ENCODE measurements at regions not wholly inside any gene's neighbourhood (a gene's known extent, or its start where the extent isn't known, plus 50 kb on each side); places are given as distances from the start of the nearest gene placed in this dataset.

- Histone ChIP-seq H4K5ac (ENCODE audit: low read depth, low read length) (no peak overlapping the region), H2BK15ac (ENCODE audit: low read depth, low read length) (no peak overlapping the region), H2AK9ac (replicated peaks; ENCODE audit: low read depth, low read length, poor library complexity) (peak overlapping the region; percentile 19), H2AK5ac (ENCODE audit: low read depth, low read length) (no peak overlapping the region), H3K4me3 (ENCODE audit: insufficient read depth, low read depth, low read length) (no peak overlapping the region), H4K20me1 (ENCODE audit: insufficient read depth, low read length) (no peaks in the 10 kb centered on the region), H3K9ac (ENCODE audit: low read depth, low read length) (no peak overlapping the region), H3K9me3 (ENCODE audit: control insufficient read depth, insufficient read depth, low read length) (no peaks in the 10 kb centered on the region), H4K8ac (ENCODE audit: low read depth in 2 of 2, low read length in 2 of 2) (no peak overlapping the region), H2BK120ac (ENCODE audit: low read depth, low read length) (no peak overlapping the region), H3K23ac (ENCODE audit: low read depth, low read length) (no peak overlapping the region), H3K79me1 (ENCODE audit: low read depth in 1 of 2, low read length in 2 of 2) (no peaks in the 10 kb centered on the region), H3K14ac (replicated peaks; ENCODE audit: low read depth, low read length) (no peak overlapping the region), H3K4ac (ENCODE audit: low read depth, low read length) (no peak overlapping the region), H2BK20ac (ENCODE audit: low read depth, low read length) (no peak overlapping the region), H3K9me1 (ENCODE audit: insufficient read depth, low read length) (no peaks in the 10 kb centered on the region), H3K18ac (ENCODE audit: low read depth, low read length) (no peak overlapping the region), H4K91ac (ENCODE audit: insufficient read depth, low read depth, low read length) (no peak overlapping the region), H3K36me3 (ENCODE audit: control insufficient read depth, insufficient read depth, low read length) (no peaks in the 10 kb centered on the region), H2BK5ac (ENCODE audit: low read depth, low read length, poor library complexity, severe bottlenecking) (no peak overlapping the region), H3K27me3 (ENCODE audit: control insufficient read depth, insufficient read depth, low read length) (peaks cover 13% of the 10 kb centered on the region; the same call in 1 of the 2 replicates), H3K27ac (ENCODE audit: insufficient read depth, low read length) (no peak overlapping the region), H2AFZ (replicated peaks; ENCODE audit: low read length, poor library complexity) (peak overlapping the region; percentile 37), H3K4me2 (ENCODE audit: low read depth, low read length) (no peak overlapping the region), H3K56ac (ENCODE audit: extremely low read depth, insufficient read depth, low read length) (no peak overlapping the region), H3K4me1 (ENCODE audit: control insufficient read depth, insufficient read depth, low read length) (no peaks in the 10 kb centered on the region)
- POLR2A ChIA-PET (ENCODE audit: unreplicated experiment): no interaction called here
- ATAC-seq (ENCODE audit: low read depth) (no peak), DNase-seq (no peak)
- in situ Hi-C loops (cut with MboI; ENCODE audit: low sequenced_read_pairs) (no loop called here), intact Hi-C loops (cut with micrococcal nuclease) (no loop called here), dilution Hi-C loops (cut with HindIII; ENCODE audit: low sequenced_read_pairs, unreplicated experiment) (no loop called here)
- no TSS peak for BruUV-seq (replicated peaks)
- CTCF ChIA-PET: no interaction called here
- 24% methylated on average over 2 of the region's 2 CpGs; no CpG with 5 or more reads in 1 of the 2 experiments for WGBS, 2 experiments (ENCODE audit: extremely low coverage in 2 of 2, insufficient read length in 1 of 2)
- no peak for TF ChIP-seq RCOR1 (IDR thresholded peaks at IDR 0.05; ENCODE audit: insufficient replicate concordance, low read length)
- no peak for TF ChIP-seq MAZ (IDR thresholded peaks at IDR 0.05; ENCODE audit: borderline replicate concordance, low read depth, low read length)
Measured at GRCh38 chr3:127444761-127445160, 145.8 kb downstream of the TPRA1 start.

Data from IMR-90 (cell line).